Stimulated activated CD4-positive, alpha-beta T cell treated with anti-CD3 and anti-CD28 coated beads, TNF-alpha, amount 100 ng/mL, for 24 hours (primary cell): ENCODE measurements at regions not wholly inside any gene's neighbourhood (a gene's known extent, or its start where the extent isn't known, plus 50 kb on each side); places are given as distances from the start of the nearest gene placed in this dataset.
"Not testable (repeated sequence)": the region's sequence is repeated elsewhere in the genome, so short reads cannot be mapped to it uniquely, and the experiment has no call there.

Source experiments
- DNase-seq, 3 experiments: peaks; one replicate each; pipeline ENCODE4 v3.0.0-alpha.2; 2020; ENCODE audit warnings: low read depth in 3 of 3

DNA sequence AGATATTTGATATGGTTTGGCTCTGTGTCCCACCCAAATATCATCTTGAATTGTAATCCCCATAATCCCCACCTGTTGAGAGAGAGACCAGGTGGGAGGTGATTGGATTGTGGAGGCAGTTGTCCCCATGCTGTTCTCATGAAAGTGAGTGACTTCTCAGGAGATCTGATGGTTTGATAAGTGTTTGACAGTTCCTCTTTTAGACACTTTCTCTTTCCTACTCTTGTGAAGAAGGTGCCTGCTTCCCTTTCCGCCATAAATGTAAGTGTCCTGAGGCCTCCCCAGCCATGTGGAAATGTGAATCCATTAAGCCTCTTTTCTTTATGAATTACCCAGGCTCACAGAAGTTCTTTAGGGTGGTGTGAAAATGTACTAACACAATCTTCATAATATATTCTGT lies 1404.0 kb upstream of the ADGRB3 start:
- no peak for DNase-seq

DNA sequence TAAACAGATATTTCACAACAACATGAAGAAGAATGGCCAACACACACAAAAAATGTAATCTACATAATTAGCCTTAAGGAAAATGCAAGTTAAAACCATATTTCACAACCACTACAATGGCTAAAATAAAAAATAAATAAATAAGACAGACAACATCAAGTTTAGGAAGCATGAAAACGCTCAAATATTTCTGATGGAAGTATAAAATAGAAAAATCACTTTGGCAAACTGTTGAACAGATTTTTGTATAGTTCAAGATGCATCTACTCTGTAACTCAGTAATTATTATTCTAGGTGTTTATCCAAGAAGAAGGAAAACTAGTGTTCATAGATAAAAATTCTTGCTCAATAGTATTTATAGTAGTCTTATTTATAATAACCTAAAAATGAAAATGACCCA lies 1410.1 kb upstream of the ADGRB3 start:
- no peak for DNase-seq

GRCh38 chr6:67221226-67221625 lies 1413.9 kb upstream of the ADGRB3 start:
- no peak for DNase-seq

DNA sequence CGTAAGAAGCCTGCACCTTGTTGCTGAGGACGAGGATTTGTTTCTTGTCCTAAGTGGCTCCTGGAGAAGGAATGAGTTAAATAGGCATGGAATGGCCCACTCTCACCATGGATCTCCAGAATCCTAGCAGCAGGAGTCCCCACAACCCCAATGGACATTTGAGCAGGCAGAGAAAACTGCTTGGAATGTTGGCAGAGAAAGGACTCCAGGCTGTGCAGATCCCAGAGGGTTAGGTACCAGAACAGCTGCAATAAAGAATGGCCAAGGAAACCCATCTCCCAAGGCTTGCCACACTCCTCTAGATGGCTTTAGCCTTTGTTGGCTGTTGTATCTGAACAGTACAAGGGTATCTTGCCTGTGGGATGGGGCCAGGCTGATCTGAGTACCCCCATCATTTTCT lies 1415.7 kb upstream of the ADGRB3 start:
- no peak for DNase-seq

DNA sequence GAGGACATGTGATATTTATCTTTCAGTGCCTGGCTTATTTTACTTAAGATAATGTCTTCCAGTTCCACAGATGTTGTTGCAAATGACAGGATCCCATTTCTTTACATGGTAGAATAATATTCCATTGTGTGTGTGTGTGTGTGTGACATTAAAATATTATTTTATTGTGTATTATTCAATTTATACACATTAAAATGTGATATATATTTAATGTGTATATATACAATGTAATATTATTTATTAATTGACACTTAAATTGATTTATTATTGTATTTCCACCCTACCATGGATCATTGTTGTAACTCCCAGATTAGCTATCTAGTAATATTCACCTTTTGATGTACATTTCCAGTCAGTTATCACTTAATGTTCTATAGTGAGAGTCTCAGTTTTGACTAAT lies 1422.5 kb upstream of the ADGRB3 start:
- DNase-seq = no peak

DNA sequence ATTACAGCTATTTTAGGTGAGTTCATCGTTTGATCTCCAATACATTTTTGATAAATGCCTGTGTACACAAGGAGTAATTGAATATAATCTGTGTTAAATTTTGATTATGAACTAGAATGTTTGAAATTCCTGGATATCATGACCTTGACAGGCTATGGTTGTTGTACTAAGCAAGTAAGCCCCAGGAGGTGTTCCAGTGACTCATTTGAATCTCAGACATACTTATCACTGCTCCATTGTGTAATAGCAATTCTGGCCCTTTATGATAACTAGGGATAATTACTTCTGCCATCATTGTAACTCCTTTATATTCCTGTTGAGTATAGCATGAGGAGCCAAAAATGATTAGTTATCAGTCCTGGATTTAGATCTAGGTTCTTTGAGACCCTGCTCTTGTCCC lies 1424.6 kb upstream of the ADGRB3 start:
- DNase-seq = no peak

- no peak for DNase-seq
Observed at GRCh38 chr6:67201563-67201962, 1433.5 kb upstream of the ADGRB3 start.

DNA sequence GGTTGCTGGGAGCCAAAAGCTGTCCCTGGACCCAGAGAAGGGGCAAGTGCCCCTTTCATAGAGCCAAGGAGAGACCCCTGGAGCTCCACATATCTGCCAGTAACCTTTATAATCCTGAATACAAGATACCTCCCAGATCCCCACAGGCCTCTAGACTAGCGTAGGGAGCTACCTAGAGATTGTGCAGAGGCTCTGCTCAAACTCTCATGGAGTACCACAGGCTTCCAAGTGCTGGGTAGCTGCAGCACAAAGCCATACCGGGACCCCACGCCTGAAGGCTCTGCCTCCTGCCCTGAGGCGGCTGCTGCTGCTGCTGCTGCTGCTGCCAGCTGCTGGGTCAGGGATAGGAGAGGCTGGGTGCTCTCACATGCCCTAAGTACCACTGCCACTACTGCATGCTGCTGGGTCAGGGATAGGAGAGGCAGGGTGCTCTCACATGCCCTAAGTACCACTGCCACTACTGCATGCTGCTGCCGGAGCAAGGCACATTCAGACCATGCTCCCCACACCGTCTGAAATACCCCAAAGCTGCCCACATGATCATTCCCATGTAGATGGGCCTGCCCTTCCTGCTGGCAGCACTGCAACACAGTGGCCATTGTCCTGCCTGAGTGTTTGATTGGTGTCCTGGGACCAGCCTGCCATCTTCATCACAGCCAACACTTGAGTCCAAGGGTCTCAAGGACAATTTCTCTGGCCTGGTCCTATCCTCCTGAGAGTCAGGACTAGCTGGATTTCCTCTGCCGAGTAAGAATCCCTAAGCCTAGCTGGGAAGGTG lies 1434.3 kb upstream of the ADGRB3 start:
- DNase-seq = no peak

DNA sequence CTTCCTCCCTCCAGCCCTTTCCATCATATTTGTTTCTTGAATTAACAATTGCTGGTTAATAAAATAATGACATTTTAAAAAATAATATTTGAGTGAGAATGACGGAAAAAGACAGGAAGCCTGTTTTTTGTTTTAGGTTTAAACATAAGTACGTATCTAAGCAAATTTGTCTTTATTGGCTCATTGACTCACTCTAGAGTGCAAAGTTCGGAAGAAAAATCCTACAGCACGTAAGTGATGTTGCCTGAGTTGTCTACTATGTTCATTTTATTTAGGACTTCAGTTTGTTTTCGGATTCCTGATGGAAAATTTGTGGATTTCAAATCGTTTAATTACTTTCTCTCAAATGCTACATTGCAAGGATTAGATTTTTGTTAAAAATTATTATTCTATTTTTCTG lies 1435.7 kb upstream of the ADGRB3 start:
- no peak for DNase-seq

DNA sequence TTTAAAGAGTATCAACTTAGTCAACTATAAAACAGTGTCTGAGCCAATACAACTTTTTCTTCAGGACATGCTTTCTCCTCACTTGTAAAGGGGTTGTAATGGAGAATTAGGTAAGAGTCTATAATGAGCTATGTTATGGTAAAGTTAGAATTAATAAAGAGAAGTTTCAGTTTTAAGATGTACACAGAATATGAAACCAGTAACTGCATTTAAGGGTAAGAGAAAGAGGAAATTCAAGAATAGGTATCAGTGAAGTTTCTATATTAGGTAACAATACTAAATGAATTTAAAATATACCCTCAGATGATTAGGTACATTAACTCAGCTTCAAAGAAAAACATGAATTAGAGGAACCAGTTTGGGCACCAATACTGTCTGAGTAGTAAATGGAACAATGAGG lies 1444.3 kb upstream of the ADGRB3 start:
- DNase-seq = no peak

DNA sequence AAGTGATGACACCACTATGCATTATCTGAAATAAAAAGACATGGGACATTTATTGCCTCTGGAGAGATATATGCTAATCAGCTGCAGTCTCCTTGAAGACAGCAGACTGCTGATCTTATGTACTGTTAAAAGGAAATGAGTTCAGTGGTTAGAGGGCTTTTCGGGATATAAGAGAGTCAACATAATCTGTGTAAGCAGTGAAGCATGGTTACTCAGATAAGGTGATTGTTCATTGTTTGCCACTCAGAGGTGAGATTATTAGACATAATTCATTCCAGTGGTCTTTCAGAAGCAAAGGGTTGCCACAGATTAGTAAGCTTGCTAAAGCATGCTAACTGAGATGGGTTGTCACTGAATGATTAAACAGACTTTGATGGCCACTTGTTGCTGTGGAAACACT lies 1450.7 kb upstream of the ADGRB3 start:
- no peak for DNase-seq

GRCh38 chr6:67175101-67175500 lies 1460.0 kb upstream of the ADGRB3 start:
- no peak for DNase-seq

DNA sequence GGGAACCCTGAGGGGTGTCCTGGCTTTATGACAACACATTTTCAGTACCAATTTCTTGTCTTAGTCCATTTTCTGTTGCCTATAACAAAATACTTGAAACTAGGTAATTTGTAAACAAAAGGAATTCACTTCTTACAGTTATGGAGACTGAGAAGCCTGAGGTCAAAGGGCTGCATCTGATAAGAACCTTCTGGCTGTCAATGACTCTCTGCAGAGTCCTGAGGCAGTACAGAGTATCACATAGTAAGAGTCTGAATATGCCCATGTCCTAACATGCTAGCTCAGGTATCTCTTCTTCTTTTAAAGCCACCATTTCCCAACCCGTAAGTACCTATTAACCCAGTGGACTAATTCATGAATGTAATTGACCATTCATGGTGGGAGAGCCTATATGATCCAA lies 1458.6 kb upstream of the EYS start:
- no peak for DNase-seq

DNA sequence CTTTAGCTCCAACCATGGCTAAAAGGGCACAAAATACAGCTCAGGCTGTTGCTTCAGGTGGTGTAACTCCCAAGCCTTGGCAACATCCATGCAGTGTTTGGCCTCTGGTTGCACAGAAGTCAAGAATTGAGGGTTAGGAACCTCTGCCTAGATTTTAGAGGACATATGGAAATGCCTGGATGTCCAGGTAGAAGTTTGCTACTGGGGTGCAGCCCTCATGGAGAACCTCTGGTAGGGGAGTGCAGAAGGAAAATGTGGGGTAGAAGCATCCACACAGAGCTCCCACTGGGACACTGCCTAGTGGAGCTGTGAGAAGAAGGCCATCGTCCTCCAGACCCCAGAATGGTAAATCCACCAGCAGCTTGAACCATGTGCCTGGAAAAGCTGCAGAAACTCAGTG lies 1453.8 kb upstream of the EYS start:
- no peak for DNase-seq

GRCh38 chr6:67141005-67141404 lies 1434.0 kb upstream of the EYS start:
- no peak for DNase-seq

GRCh38 chr6:67133973-67134372 lies 1426.9 kb upstream of the EYS start:
- no peak for DNase-seq

DNA sequence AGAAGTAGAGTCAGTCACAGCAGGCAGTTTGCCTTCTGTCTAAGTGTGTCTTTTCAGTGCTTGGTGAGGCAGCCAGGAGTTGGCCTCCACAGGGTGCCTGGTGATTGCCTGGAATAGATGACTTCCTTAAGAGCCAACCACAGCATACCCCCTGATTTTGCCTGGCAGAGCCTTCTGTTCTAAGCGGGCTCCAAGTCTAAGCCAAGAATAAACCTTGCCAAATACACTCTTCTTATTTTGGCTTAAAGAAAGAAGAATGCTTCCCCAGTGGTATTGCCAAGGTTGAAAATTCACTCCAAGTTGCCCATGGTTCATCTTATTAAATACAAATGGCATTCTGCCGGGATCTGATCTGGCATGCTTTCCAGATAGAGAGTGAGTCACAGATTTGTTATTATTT lies 1424.8 kb upstream of the EYS start:
- DNase-seq = no peak

GRCh38 chr6:67129780-67130179 lies 1422.8 kb upstream of the EYS start:
- DNase-seq = no peak

GRCh38 chr6:67127041-67127440 lies 1420.0 kb upstream of the EYS start:
- no peak for DNase-seq

DNA sequence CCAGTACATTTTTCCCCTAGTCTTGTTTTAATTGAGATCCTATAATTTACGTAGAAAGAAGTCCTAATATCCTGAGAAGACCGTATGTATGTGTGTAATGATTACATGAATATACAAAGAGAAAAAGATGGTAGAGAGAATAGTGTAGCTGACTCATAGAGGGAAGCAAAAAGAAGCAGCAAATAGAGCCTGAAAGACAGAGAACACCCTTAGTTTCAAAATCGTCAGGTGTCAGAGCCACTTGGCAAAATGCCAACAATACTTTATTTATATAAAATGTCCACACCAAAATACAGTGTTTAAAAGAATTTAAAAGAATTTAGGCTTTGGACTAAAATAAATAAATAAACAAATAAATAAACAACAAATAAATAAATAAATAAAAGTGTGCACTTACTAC lies 1414.1 kb upstream of the EYS start:
- DNase-seq = no peak

GRCh38 chr6:67112120-67112519 lies 1405.1 kb upstream of the EYS start:
- no peak for DNase-seq

GRCh38 chr6:67102743-67103142 lies 1395.7 kb upstream of the EYS start:
- DNase-seq = no peak

DNA sequence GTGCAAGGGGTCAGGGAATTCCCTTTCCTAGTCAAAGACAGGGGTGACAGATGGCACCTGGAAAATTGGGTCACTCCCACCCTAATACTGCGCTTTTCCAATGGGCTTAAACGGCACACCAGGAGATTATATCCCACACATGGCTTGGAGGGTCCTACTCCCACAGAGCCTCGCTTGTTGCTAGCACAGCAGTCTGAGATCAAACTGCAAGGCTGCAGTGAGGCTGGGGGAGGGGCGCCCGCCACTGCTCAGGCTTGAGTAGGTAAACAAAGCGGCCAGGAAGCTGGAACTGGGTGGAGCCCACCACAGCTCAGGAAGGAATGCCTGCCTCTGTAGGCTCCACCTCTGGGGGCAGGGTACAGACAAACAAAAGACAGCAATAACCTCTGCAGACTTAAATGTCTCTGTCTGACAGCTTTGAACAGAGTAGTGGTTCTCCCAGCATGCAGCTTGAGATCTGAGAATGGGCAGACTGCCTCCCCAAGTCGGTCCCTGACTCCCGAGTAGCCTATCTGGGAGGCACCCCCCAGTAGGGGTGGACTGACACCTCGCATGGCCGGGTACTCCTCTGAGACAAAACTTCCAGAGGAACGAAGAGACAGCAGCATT lies 1388.7 kb upstream of the EYS start:
- DNase-seq = not testable (repeated sequence)

- no peak for DNase-seq
Observed at GRCh38 chr6:67094431-67094946, 1387.5 kb upstream of the EYS start.
